SK-N-SH treated with all-trans-retinoic acid at 6 μM for 48 hours (cell line): ENCODE measurements at regions not wholly inside any gene's neighbourhood (a gene's known extent, or its start where the extent isn't known, plus 50 kb on each side); places are given as distances from the start of the nearest gene placed in this dataset.

Experiments used
- ATAC-seq: fragments of 200-7000 bp; cut with Tn5 transposase; 3 replicates; pipeline ENCODE4 v1.9.1; 2020; ENCODE audit warnings: mild to moderate bottlenecking, moderate library complexity
- ARNTL ChIP-seq: fragments of 450-650 bp; formaldehyde crosslinking; IDR thresholded peaks from 2 replicates; pipeline ENCODE4 v1.5.0; 2020; ENCODE audit warnings: low read depth, mild to moderate bottlenecking, moderate library complexity, borderline replicate concordance
- BACH2 ChIP-seq: fragments of 250-450 bp; sonication (Bioruptor Pico); IDR thresholded peaks from 2 replicates; pipeline ENCODE4 v1.9.0; 2021; ENCODE audit warnings: mild to moderate bottlenecking, borderline replicate concordance
- CSDC2 ChIP-seq: fragments of 250-450 bp; sonication (Bioruptor Pico); IDR thresholded peaks from 2 replicates; pipeline ENCODE4 v1.5.0; 2020; ENCODE audit warnings: mild to moderate bottlenecking, moderate library complexity
- CSRNP3 ChIP-seq: fragments of 250-450 bp; sonication (Bioruptor Pico); IDR thresholded peaks from 2 replicates; pipeline ENCODE4 v1.5.1; 2021; ENCODE audit warnings: mild to moderate bottlenecking, moderate library complexity
- ESRRG ChIP-seq: fragments of 250-450 bp; sonication (Bioruptor Pico); IDR thresholded peaks from 2 replicates; pipeline ENCODE4 v1.6.1; 2021; ENCODE audit warnings: mild to moderate bottlenecking
- GLIS3 ChIP-seq: fragments of 250-450 bp; sonication (Bioruptor Pico); IDR thresholded peaks from 2 replicates; pipeline ENCODE4 v1.5.0; 2020; ENCODE audit warnings: mild to moderate bottlenecking, moderate library complexity
- OSR1 ChIP-seq: fragments of 250-450 bp; sonication (Bioruptor Pico); IDR thresholded peaks from 2 replicates; pipeline ENCODE4 v1.8.0; 2022; ENCODE audit warnings: moderate library complexity, mild to moderate bottlenecking, inconsistent platforms
- PATZ1 ChIP-seq: fragments of 250-450 bp; sonication (Bioruptor Pico); IDR thresholded peaks from 2 replicates; pipeline ENCODE4 v1.8.0; 2020; ENCODE audit warnings: mild to moderate bottlenecking, moderate library complexity, borderline replicate concordance
- POU6F1 ChIP-seq: fragments of 250-450 bp; sonication (Bioruptor Pico); IDR thresholded peaks from 2 replicates; pipeline ENCODE4 v1.8.0; 2021; ENCODE audit warnings: low read depth, mild to moderate bottlenecking, moderate library complexity, borderline replicate concordance
- PPARA ChIP-seq: fragments of 250-450 bp; sonication (Bioruptor Pico); IDR thresholded peaks from 2 replicates; pipeline ENCODE4 v1.5.0; 2020; ENCODE audit warnings: mild to moderate bottlenecking, borderline replicate concordance
- RARB ChIP-seq: fragments of 250-450 bp; sonication (Bioruptor Pico); IDR thresholded peaks from 2 replicates; pipeline ENCODE4 v1.8.0; 2021; ENCODE audit warnings: mild to moderate bottlenecking, moderate library complexity
- SNAI2 ChIP-seq: fragments of 250-450 bp; sonication (Bioruptor Pico); IDR thresholded peaks from 2 replicates; pipeline ENCODE4 v1.5.0; 2020; ENCODE audit warnings: mild to moderate bottlenecking, moderate library complexity
- TCF4 ChIP-seq: fragments of 250-450 bp; sonication (Bioruptor Pico); IDR thresholded peaks from 2 replicates; pipeline ENCODE4 v1.8.0; 2021; ENCODE audit warnings: mild to moderate bottlenecking, moderate library complexity, borderline replicate concordance
- TOX ChIP-seq: fragments of 250-450 bp; sonication (Bioruptor Pico); IDR thresholded peaks from 2 replicates; pipeline ENCODE4 v1.8.0; 2021; ENCODE audit warnings: mild to moderate bottlenecking, moderate library complexity, borderline replicate concordance
- TSHZ2 ChIP-seq: fragments of 250-450 bp; sonication (Bioruptor Pico); IDR thresholded peaks from 2 replicates; pipeline ENCODE4 v1.5.0; 2020; ENCODE audit warnings: mild to moderate bottlenecking, moderate library complexity
- ZC3H10 ChIP-seq: fragments of 250-450 bp; sonication (Bioruptor Pico); IDR thresholded peaks from 2 replicates; pipeline ENCODE4 v1.5.1; 2021; ENCODE audit warnings: mild to moderate bottlenecking, moderate library complexity
- ZFP3 ChIP-seq: fragments of 250-450 bp; sonication (Bioruptor Pico); IDR thresholded peaks from 2 replicates; pipeline ENCODE4 v1.5.0; 2020; ENCODE audit warnings: mild to moderate bottlenecking, moderate library complexity
- ZNF565 ChIP-seq: fragments of 450-650 bp; formaldehyde crosslinking; conservative IDR thresholded peaks from 2 replicates; pipeline ENCODE4 v1.5.0; 2020; ENCODE audit warnings: low read depth, mild to moderate bottlenecking, moderate library complexity
- ZNF70 ChIP-seq: fragments of 450-650 bp; formaldehyde crosslinking; IDR thresholded peaks from 2 replicates; pipeline ENCODE4 v1.5.0; 2020; ENCODE audit warnings: mild to moderate bottlenecking, moderate library complexity
- ZNF8 ChIP-seq: fragments of 450-650 bp; formaldehyde crosslinking; IDR thresholded peaks from 2 replicates; pipeline ENCODE4 v1.5.0; 2020; ENCODE audit warnings: mild to moderate bottlenecking, moderate library complexity

GRCh38 chr7:124387056-124387455 is 354.2 kb upstream of the TMEM229A start (continued):
- TF ChIP-seq CSRNP3, result no peak; the same call in 1 of the 2 replicates
- no peak for TF ChIP-seq OSR1 (CRISPR knock-in tag)
- no peak for TF ChIP-seq BACH2
- no peak for TF ChIP-seq POU6F1
- peak; percentile 64 for TF ChIP-seq ZNF8
- no peak for TF ChIP-seq PPARA (CRISPR knock-in tag)
- no peak for TF ChIP-seq CSDC2 (CRISPR knock-in tag)
- TF ChIP-seq ZC3H10 (CRISPR knock-in tag), result no peak

- TF ChIP-seq OSR1 (CRISPR knock-in tag) (no peak), ZNF70 (no peak), ZFP3 (CRISPR knock-in tag) (no peak), TOX (no peak), PPARA (CRISPR knock-in tag) (no peak), TSHZ2 (CRISPR knock-in tag) (no peak), CSRNP3 (no peak), POU6F1 (no peak), GLIS3 (no peak), SNAI2 (CRISPR knock-in tag) (no peak)
- no peak for ATAC-seq
Measured at GRCh38 chr7:124379296-124379695, 346.4 kb upstream of the TMEM229A start.

GRCh38 chr7:124376111-124376510 is 343.2 kb upstream of the TMEM229A start:
- no peak for ATAC-seq
- TF ChIP-seq CSRNP3 (no peak), OSR1 (CRISPR knock-in tag) (no peak), TCF4 (CRISPR knock-in tag) (no peak), ZFP3 (CRISPR knock-in tag) (no peak), POU6F1 (no peak), ZNF70 (no peak), ARNTL (CRISPR knock-in tag) (no peak), PPARA (CRISPR knock-in tag) (no peak), TOX (no peak), PATZ1 (CRISPR knock-in tag) (no peak), TSHZ2 (CRISPR knock-in tag) (no peak), ESRRG (CRISPR knock-in tag) (no peak), ZNF565 (CRISPR knock-in tag) (no peak), RARB (no peak)
